ENCODE measurements at regions not wholly inside any gene's neighbourhood (a gene's known extent, or its start where the extent isn't known, plus 50 kb on each side); places are given as distances from the start of the nearest gene placed in this dataset.

DNA sequence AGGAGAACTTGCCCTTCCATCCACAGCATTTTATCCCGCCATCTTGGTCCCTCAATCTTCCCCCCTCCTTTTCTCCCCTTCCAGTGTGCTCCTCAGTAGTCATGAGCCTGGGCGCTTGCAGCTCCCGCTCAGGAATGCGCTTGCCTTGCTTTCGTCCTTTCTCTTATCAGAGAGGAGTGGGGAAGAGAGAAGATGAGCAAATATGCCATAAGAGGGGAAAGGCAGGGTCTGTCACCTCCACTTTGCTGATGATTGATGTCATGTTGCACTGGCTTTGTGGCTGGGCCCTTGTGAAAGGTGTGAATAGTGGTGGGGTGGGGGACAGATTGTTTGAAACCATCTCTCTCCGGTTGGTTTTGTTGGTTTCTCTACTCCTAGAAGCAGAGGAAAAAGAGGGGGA is 569.3 kb downstream of the TNS1 start:
- no peak for DNase-seq
- Histone ChIP-seq H3K27ac (no peak overlapping the region), H3K36me3 (replicated peaks) (no peaks in the 10 kb centered on the region), H3K27me3 (replicated peaks) (no peaks in the 10 kb centered on the region), H3K4me3 (ENCODE audit: low read depth, low read length) (no peak overlapping the region)
- TF ChIP-seq CTCF (IDR thresholded peaks at IDR 0.05; ENCODE audit: low read depth, low read length, missing control alignments) = no peak
- in situ Hi-C loops (cut with HindIII; ENCODE audit: low pct_ligation_motif_present, low sequenced_read_pairs) = no loop called here

- no peaks in the 10 kb centered on the region for H3K36me3 ChIP-seq (replicated peaks)
- no peak overlapping the region for H3K4me3 ChIP-seq (ENCODE audit: low read depth, low read length)
- TF ChIP-seq CTCF (IDR thresholded peaks at IDR 0.05; ENCODE audit: low read depth, low read length, missing control alignments) = no peak
- in situ Hi-C loops (cut with HindIII; ENCODE audit: low pct_ligation_motif_present, low sequenced_read_pairs) = no loop called here
- no peaks in the 10 kb centered on the region for H3K27me3 ChIP-seq (replicated peaks)
- no peak for DNase-seq
- no peak overlapping the region for H3K27ac ChIP-seq
Measured at GRCh38 chr2:217431577-217432269, 571.1 kb downstream of the TNS1 start.

- TF ChIP-seq CTCF (IDR thresholded peaks at IDR 0.05; ENCODE audit: low read depth, low read length, missing control alignments) = no peak
- no peak overlapping the region for H3K27ac ChIP-seq
- H3K27me3 ChIP-seq (replicated peaks) = no peaks in the 10 kb centered on the region
- no peak for DNase-seq
- in situ Hi-C loops (cut with HindIII; ENCODE audit: low pct_ligation_motif_present, low sequenced_read_pairs) = no loop called here
- H3K4me3 ChIP-seq (ENCODE audit: low read depth, low read length) = no peak overlapping the region
- H3K36me3 ChIP-seq (replicated peaks) = no peaks in the 10 kb centered on the region
Measured at GRCh38 chr2:217430916-217431576, 571.2 kb upstream of the TNP1 start.

- TF ChIP-seq CTCF (IDR thresholded peaks at IDR 0.05; ENCODE audit: low read depth, low read length, missing control alignments) = no peak
- in situ Hi-C loops (cut with HindIII; ENCODE audit: low pct_ligation_motif_present, low sequenced_read_pairs) = no loop called here
- Histone ChIP-seq H3K27me3 (replicated peaks) (no peaks in the 10 kb centered on the region), H3K27ac (no peak overlapping the region), H3K4me3 (ENCODE audit: low read depth, low read length) (no peak overlapping the region), H3K36me3 (replicated peaks) (no peaks in the 10 kb centered on the region)
- DNase-seq = no peak
Measured at GRCh38 chr2:217429981-217430500, 570.2 kb upstream of the TNP1 start.

DNA sequence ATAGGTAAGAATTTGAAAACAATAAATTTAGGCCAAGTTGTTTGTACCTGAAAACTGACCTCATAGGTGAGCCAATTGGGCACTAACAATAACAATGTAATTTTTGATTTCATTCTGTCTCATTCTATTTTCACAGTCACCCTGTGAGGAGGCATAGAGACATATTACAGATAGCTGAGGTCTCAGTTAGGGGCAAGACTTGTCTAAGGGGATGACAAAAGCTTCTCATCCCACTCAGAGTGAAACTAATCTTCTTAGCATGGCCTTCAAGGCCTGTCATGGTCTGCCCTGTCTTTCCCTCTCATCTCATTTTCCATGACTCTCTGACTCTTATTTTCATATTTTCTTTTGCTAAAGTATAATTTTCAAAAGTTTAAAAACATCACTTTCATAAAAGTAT is 562.0 kb upstream of the TNP1 start:
- in situ Hi-C loops (cut with HindIII; ENCODE audit: low pct_ligation_motif_present, low sequenced_read_pairs) = no loop called here
- H3K36me3 ChIP-seq (replicated peaks) = no peaks in the 10 kb centered on the region
- no peak overlapping the region for H3K27ac ChIP-seq
- H3K27me3 ChIP-seq (replicated peaks) = no peaks in the 10 kb centered on the region
- H3K4me3 ChIP-seq (ENCODE audit: low read depth, low read length) = no peak overlapping the region
- DNase-seq = no peak
- no peak for TF ChIP-seq CTCF (IDR thresholded peaks at IDR 0.05; ENCODE audit: low read depth, low read length, missing control alignments)

Measured in brain microvascular endothelial cell (primary cell).